ENCODE measurements at regions not wholly inside any gene's neighbourhood (a gene's known extent, or its start where the extent isn't known, plus 50 kb on each side); places are given as distances from the start of the nearest gene placed in this dataset.

- no peak for DNase-seq
Measured at GRCh38 chr12:58541300-58541690, 379.0 kb downstream of the LRIG3 start.

- DNase-seq: no peak
Measured at GRCh38 chr12:58544281-58544680, 376.0 kb downstream of the LRIG3 start.

- no peak for DNase-seq
Measured at GRCh38 chr12:58547217-58547616, 373.1 kb downstream of the LRIG3 start.

GRCh38 chr12:58548801-58549200 lies 371.5 kb downstream of the LRIG3 start:
- DNase-seq: no peak

DNA sequence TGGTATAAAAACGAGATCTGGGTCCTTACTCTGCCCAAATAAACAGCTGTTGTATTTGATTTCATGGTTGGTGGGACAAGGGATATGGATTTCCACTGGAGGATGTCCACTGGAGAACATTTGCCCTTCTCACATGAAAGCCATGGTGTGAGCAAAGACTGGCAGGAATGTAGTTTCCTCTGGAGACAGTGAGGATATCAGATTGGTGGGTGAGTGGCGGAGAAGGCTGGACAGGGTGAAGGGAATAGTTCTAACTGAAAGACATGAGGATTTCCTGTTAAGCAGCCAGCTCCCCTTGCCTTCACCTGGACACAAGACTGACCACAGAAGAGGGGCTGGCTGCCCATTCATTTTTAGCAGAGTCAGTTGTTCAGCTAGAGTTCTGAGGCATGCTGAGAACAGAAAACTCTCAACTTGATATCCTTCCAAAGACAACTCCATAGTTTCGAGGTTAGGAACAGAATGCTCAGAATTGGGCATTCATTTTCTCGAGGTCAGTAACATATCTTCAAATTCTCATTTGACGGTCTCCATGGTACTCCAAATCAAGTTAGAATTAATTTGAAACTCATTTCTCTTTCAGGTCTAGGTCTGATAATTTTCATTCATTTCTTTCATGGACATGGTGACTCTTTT lies 365.7 kb downstream of the LRIG3 start:
- DNase-seq: no peak

- no peak for DNase-seq
Measured at GRCh38 chr12:58557171-58557570, 363.1 kb downstream of the LRIG3 start.

DNA sequence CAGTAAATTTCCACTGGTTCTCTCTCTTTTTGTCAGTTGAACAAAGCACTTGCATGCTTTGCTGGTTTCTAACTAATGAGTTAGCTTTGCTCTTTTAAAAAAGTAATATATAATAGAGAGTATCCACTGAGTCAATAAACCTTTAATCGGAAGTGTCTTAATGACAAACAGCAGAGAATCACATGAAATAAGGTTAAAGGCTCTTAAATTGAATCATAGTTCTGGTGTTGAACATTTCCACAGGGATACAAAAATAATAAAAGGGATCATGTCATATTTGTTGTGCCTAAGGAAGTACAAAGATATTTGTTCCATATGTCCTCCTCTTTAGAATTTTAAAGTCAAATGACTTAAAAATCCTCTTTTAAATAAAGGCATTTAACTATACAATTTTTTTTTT lies 362.6 kb downstream of the LRIG3 start:
- no peak for DNase-seq

GRCh38 chr12:58563621-58564020 lies 356.7 kb downstream of the LRIG3 start:
- DNase-seq: no peak

GRCh38 chr12:58564721-58565120 lies 355.6 kb downstream of the LRIG3 start:
- no peak for DNase-seq

DNA sequence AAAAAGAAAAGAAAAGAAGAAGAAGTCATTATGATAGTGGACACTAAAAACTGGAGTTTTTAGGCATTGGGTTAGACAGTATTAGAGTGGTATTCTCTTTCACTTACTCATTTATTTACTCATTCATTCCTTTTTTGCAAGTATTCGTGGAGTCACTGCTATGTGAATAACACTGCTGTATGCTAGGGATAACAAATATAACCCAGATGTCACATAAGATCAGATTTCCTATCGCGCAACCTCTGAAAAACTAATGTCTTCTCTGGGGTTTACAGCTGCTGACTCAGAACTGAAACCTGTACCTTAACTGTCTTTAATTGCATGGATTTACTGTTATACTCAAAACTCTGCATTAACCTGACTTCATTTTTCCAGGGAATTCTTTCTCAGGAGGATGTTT lies 353.7 kb downstream of the LRIG3 start:
- DNase-seq: no peak

DNA sequence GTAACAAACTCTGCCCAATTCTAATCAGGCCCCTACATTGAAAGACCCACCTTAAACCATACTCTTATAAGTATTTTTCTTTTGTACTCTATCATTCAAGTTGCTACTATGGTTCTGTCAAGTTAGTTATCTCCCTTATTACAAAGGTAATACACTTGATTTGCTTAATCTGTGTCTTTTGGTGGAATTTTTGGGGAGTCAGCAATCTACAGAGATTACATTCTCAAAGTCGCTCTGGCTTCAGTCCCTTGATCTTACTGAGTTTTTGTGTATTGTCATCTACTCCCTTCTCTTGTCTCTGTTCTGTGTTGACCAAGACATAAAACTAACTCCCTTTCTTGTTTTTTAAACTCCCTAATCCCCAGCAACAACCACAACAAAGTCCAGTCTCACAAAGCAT lies 353.1 kb downstream of the LRIG3 start:
- DNase-seq: no peak

DNA sequence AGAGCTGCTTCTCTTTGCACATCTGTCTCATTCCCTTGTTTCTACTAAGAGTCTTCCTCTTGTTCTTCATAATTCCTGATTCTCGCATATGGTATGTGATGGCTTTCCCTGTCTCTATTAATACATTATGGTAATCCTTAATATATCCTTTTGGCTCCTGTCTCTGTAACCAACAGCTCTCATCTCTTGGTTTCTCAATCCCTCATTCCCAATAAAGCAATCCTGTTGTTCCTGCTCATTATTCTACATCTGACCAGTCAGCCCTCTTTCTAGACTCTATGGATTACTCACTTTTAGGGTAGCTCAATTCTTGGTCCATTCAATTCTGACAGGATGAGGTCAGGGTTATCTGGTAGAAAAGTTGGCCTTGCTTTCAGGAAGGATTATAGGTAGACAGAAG lies 349.9 kb downstream of the LRIG3 start:
- DNase-seq: no peak

GRCh38 chr12:58575256-58575655 lies 345.0 kb downstream of the LRIG3 start:
- no peak for DNase-seq

DNA sequence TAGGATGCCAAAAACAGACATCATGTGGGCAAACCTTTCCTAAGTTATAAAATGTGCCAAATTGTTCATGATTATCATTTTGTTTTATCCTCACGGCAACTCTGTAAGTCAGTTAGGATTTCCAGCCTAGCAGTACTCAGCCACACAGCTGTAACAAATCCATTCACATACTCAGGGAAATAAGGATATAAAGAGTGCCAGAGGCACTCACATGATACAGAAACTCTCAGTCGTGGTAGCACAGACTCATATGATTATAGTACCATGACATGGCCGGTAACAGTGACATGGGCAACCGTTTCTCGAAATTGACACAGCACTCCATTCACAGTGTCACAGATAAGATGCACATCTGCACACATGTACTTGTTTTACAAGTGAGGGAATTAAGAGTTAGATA lies 344.2 kb downstream of the LRIG3 start:
- no peak for DNase-seq

DNA sequence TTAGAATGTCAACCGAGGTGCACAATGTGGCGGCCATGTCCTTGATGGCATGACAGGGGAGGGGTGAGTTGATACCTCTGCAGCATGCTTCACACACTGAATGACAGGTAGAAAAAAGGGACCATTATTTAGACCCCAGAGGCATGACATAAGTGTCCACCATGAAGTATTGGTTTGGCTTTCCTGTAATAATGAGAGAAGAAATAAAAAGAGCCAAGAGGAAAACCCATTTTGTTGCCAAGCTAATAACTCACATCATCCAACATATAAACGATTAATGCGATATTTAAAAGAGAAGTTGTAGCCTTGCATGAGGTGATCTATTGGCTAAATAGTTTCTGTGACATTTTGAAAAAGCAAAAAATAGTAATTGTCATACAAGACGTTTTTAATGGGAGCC lies 343.4 kb downstream of the LRIG3 start:
- no peak for DNase-seq

- DNase-seq: no peak
Measured at GRCh38 chr12:58580095-58580494, 340.2 kb downstream of the LRIG3 start.

DNA sequence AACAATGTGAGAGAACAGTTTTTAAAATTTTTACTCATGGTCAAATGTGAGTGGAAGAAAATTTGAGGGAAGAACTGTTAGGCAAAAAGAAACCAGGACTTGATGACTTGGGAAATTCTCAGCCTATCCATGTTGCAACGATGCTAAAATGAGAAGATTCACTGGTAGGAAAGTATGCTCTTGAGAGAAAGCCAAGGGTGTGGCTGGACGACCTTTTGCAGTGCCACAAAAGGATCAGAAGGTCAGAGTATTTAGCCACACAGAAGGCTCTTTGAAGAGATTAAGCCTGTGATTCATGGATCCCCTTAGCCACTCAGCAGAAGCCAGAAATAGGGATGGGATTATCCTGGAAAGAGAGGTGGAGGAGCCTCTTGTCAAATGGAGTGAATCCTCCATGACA lies 336.8 kb downstream of the LRIG3 start:
- DNase-seq: no peak

GRCh38 chr12:58583940-58584339 lies 336.4 kb downstream of the LRIG3 start:
- DNase-seq: no peak

- no peak for DNase-seq
Measured at GRCh38 chr12:58584880-58585279, 335.4 kb downstream of the LRIG3 start.

GRCh38 chr12:58586762-58587161 lies 333.5 kb downstream of the LRIG3 start:
- DNase-seq: no peak

- no peak for DNase-seq
Measured at GRCh38 chr12:58588770-58589169, 331.5 kb downstream of the LRIG3 start.

DNA sequence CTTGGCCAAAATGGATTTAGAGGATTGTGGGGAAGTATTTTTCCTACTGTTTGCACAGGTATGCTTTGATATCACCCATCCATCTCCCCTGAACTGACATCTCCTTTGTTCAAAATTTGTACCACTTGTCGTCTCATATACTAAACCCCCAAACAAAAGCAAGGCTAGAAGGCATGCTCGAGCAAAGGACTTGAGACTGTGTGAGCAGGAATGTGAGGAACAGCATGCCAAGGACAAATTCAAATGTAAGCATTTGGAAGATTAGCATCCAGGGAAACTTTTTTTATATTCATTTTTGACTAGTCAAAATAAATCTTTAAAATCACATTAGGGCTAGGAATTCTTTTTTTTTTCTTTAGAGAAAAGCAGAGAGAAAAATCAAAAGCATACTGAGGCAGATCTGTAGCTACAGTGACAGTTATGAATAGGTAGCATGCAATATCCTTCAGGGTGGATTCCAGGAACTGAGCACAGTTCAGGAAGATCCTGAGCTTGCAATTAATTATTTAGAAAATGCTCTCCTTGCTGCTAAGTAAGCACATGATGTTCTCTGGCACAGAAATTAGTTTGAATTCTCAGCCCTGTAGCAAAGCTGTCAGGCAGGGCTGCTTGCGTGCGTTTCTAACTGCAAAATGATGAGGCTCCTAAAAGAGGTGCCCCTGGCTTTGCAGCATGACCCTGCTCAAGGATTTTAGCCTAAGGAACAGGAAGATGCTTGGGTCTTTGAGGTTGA lies 327.7 kb downstream of the LRIG3 start:
- no peak for DNase-seq

DNA sequence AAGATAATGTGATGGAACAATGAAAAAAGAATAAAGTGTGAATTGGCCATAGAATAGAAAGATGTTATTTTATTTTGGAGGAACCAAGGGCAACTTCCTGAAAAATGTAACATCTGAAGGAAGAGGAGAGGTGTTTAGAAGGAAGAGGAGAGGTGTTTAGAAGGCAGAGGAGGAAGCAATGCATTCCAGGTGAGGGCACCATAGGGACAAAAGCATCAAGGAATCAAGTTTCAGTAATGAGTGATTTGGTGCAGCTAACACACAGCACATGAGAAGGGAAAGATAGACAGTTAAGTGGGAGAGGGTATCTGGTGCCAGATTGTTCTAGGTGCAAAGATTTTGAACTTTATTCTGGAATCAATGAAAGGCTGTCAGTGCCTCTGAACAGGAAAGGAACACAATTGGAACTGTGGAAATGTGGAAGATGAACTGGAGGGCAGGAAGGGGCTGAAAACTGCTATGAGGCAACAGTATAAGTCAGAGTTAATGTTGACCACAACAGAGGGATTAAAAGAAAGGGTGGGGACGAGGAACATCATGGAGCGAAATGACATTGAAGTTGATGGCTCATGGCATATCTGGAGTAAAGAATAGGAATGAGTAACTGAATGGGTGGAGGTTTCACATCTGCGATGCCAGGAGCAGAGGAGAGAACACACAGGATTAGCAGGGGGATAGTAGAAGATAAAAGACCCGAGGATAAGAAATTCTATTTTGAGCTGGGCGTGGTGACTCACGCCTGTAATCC lies 326.6 kb downstream of the LRIG3 start:
- no peak for DNase-seq

- DNase-seq: no peak
Measured at GRCh38 chr12:58596381-58596780, 323.9 kb downstream of the LRIG3 start.
